Stimulated activated naive B cell treated with anti-CD40 and anti-IgM and Interleukin-4, amounts not matched to agents 10 μg/mL and 1 μg/mL and 100 μg/mL, for 72 hours (primary cell): ENCODE measurements at regions not wholly inside any gene's neighbourhood (a gene's known extent, or its start where the extent isn't known, plus 50 kb on each side); places are given as distances from the start of the nearest gene placed in this dataset.

Experiments used
- ATAC-seq, 2 donors: fragments of 150-1000 bp; cut with Tn5 transposase; replicated peaks; 2 replicates each; pipeline ENCODE4 v1.10.0; 2021; ENCODE audit warnings: moderate library complexity in 1 of 2
- DNase-seq: peaks from one replicate; pipeline ENCODE4 v3.0.0; 2021
- H3K27ac Mint-ChIP-seq: one replicate; pipeline ENCODE4 v1.8.0; 2022; ENCODE audit warnings: mild to moderate bottlenecking, mixed read lengths
- H3K27me3 Mint-ChIP-seq, 2 donors: one replicate each; pipeline ENCODE4 v1.8.0; 2022; ENCODE audit warnings: mixed read lengths in 2 of 2
- H3K36me3 Mint-ChIP-seq, 2 donors: one replicate each; pipeline ENCODE4 v1.8.0; 2022; ENCODE audit warnings: mixed read lengths in 2 of 2, mild to moderate bottlenecking in 1 of 2
- H3K4me1 Mint-ChIP-seq, 2 donors: one replicate each; pipeline ENCODE4 v1.8.0; 2022; ENCODE audit warnings: mixed read lengths in 2 of 2, mild to moderate bottlenecking in 1 of 2
- H3K4me3 Mint-ChIP-seq, 2 donors: one replicate each; pipeline ENCODE4 v1.8.0; 2022; ENCODE audit warnings: mild to moderate bottlenecking in 2 of 2, mixed read lengths in 2 of 2, moderate library complexity in 1 of 2
- H3K9me3 Mint-ChIP-seq, 2 donors: one replicate each; pipeline ENCODE4 v1.8.0; 2022; ENCODE audit warnings: mixed read lengths in 2 of 2, mild to moderate bottlenecking in 1 of 2

DNA sequence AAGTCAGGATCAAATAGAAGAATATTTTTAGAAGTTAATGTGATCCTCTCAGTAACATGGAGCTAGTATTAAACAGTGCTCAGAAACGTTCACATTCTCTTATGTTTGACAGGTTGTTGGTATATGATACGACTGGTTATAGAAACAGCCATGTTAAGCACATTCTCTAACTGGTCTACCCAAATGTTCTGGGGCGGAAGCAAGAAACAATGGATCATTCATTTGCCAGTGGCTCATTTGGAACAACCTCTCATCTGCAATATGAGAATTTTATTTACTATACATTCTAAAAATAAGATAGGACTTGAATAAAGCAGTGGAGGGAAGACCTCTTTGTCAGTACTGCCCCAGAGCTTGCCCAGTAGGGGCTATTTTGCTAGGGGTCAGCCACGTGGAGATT, 167.1 kb upstream of the FAM98A start:
- Mint-ChIP-seq H3K36me3 (no peaks in the 10 kb centered on the region), H3K4me1 (no peaks in the 10 kb centered on the region), H3K27ac (no peak overlapping the region), H3K9me3 (peaks cover 0 to 3% of the 10 kb centered on the region in 2 donors), H3K4me3 (no peak overlapping the region), H3K27me3 (no peaks in the 10 kb centered on the region)
- no peak for DNase-seq
- ATAC-seq, result no peak

GRCh38 chr2:33765122-33765521, 166.0 kb upstream of the FAM98A start:
- H3K9me3 Mint-ChIP-seq, result peaks cover 0 to 3% of the 10 kb centered on the region in 2 donors
- H3K27me3 Mint-ChIP-seq, result no peaks in the 10 kb centered on the region

GRCh38 chr2:33764551-33764950, 165.5 kb upstream of the FAM98A start:
- H3K36me3 Mint-ChIP-seq, result no peaks in the 10 kb centered on the region
- no peaks in the 10 kb centered on the region for H3K27me3 Mint-ChIP-seq
- no peak overlapping the region for H3K4me3 Mint-ChIP-seq
- no peaks in the 10 kb centered on the region for H3K4me1 Mint-ChIP-seq
- no peak for DNase-seq
- H3K27ac Mint-ChIP-seq, result no peak overlapping the region
- peaks cover 0 to 3% of the 10 kb centered on the region in 2 donors for H3K9me3 Mint-ChIP-seq
- ATAC-seq, result no peak

More at GRCh38 chr2:33765122-33765521, 166.0 kb upstream of the FAM98A start:
- Mint-ChIP-seq H3K27ac (no peak overlapping the region), H3K4me1 (no peaks in the 10 kb centered on the region), H3K4me3 (no peak overlapping the region), H3K36me3 (no peaks in the 10 kb centered on the region)
- ATAC-seq (no peak), DNase-seq (no peak)

- DNase-seq, result no peak
- no peaks in the 10 kb centered on the region for H3K27me3 Mint-ChIP-seq
- H3K4me3 Mint-ChIP-seq, result no peak overlapping the region
- no peaks in the 10 kb centered on the region for H3K4me1 Mint-ChIP-seq
- no peak overlapping the region for H3K27ac Mint-ChIP-seq
- ATAC-seq, result no peak
- H3K36me3 Mint-ChIP-seq, result no peaks in the 10 kb centered on the region
- peaks cover 6 to 7% of the 10 kb centered on the region in 2 donors for H3K9me3 Mint-ChIP-seq
Observed at GRCh38 chr2:33763671-33764310, 164.7 kb upstream of the FAM98A start.

DNA sequence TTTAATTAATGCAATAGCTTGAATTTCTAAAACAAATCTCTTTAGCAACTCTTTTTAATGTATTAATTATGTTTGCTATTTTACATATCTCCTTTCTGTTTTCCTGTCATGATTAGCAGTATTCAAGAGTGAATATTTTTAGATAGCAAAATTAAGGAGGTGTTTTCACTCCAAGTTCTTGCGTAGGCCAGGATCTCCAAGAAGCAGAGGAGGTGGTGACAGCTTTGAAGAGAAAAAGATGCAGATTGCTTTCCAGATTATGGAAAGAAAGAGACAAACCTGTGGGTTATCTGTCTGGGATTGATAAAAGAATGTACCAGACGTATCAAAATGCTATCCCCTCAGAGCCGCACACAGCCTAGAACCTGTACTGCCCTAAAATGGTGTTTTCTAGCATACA, 163.5 kb upstream of the FAM98A start:
- H3K4me1 Mint-ChIP-seq, result no peaks in the 10 kb centered on the region
- H3K27ac Mint-ChIP-seq, result no peak overlapping the region
- DNase-seq, result no peak
- no peaks in the 10 kb centered on the region for H3K36me3 Mint-ChIP-seq
- H3K27me3 Mint-ChIP-seq, result no peaks in the 10 kb centered on the region
- ATAC-seq, result no peak
- no peak overlapping the region for H3K4me3 Mint-ChIP-seq
- H3K9me3 Mint-ChIP-seq, result peaks cover 6 to 7% of the 10 kb centered on the region in 2 donors

DNA sequence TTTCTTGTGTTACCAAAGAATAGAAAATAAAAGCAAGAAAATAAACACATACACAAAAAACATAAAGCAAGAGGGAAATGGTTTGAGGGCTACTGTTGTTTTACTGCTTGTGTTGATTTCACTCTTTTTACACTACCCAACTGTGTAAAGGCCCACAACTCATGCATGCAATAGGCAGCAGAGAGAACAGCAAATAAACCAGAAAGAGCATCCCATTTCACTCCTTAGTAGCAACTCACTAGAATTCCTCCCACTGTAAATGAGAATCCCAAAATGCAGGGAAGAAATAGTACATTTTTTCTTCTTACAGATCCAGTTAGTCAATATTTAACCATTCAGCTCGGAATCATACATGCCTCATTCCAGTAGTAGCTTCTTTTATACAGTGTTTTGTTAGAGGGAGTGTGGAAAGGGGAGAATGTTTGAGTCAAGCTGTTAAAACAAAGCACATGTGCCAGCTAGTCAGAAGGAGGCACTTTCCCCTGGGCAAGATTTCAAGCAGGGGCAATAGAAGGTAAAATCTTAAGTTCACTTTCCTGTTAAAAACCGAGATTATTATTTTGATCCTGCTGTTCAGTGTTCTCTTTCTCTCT, 147.2 kb upstream of the FAM98A start:
- no peak for ATAC-seq

GRCh38 chr2:33735096-33735495, 136.0 kb upstream of the FAM98A start:
- H3K27ac Mint-ChIP-seq, result no peak overlapping the region

More for the DNA sequence above, 147.2 kb upstream of the FAM98A start:
- DNase-seq, result no peak
- peaks cover 7 to 12% of the 10 kb centered on the region in 2 donors for H3K9me3 Mint-ChIP-seq
- no peaks in the 10 kb centered on the region for H3K4me1 Mint-ChIP-seq
- no peak overlapping the region for H3K27ac Mint-ChIP-seq
- H3K36me3 Mint-ChIP-seq, result no peaks in the 10 kb centered on the region
- H3K4me3 Mint-ChIP-seq, result no peak overlapping the region
- H3K27me3 Mint-ChIP-seq, result peaks cover 0 to 11% of the 10 kb centered on the region in 2 donors

DNA sequence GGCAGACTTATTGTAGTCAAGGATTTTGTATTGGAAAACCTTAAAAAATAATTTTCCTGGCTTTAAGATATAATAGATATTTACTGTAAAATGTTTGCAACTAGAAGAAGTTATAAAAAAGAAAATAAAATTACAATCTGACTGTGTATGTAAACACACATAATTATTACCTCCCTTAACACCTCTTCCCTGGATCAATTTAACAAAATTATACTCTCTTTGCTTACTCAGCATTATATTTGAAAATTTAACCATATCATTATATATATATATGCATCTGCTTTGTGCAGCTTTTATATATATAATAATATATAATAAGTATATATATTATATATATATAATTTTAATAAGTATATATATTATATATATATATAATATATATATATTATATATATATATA, 131.7 kb upstream of the FAM98A start:
- Mint-ChIP-seq H3K4me3 (no peak overlapping the region), H3K4me1 (no peaks in the 10 kb centered on the region), H3K9me3 (peaks cover 3 to 5% of the 10 kb centered on the region in 2 donors), H3K27ac (no peak overlapping the region), H3K36me3 (no peaks in the 10 kb centered on the region), H3K27me3 (no peaks in the 10 kb centered on the region)
- DNase-seq, result no peak
- ATAC-seq, result no peak

More at GRCh38 chr2:33735096-33735495, 136.0 kb upstream of the FAM98A start:
- Mint-ChIP-seq H3K27me3 (no peaks in the 10 kb centered on the region), H3K36me3 (no peaks in the 10 kb centered on the region), H3K4me3 (no peak overlapping the region), H3K4me1 (no peaks in the 10 kb centered on the region), H3K9me3 (peaks cover 4 to 5% of the 10 kb centered on the region in 2 donors)
- ATAC-seq, result no peak
- DNase-seq, result no peak

DNA sequence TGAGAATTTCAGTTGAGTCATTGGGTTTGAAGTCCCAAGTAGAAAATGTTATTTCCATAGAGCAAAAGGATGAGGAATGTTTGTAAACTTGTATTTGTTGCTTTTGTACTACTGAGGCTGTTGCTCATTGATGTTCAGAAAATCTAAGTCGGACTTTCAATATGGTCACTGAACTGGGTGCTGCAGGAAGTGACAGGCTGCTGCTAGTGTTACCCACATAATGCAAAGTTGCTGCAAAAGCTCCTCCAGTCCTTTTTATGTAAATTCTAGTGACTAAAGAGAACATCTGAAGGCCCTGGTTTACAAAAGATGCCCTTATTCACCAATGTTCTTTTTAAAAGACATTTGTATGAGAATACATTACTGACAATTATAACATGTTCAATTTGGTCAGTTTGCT, 131.1 kb upstream of the FAM98A start:
- no peak for ATAC-seq
- no peaks in the 10 kb centered on the region for H3K27me3 Mint-ChIP-seq
- no peak overlapping the region for H3K27ac Mint-ChIP-seq
- no peak for DNase-seq
- no peak overlapping the region for H3K4me3 Mint-ChIP-seq
- H3K9me3 Mint-ChIP-seq, result peaks cover 3 to 5% of the 10 kb centered on the region in 2 donors
- H3K4me1 Mint-ChIP-seq, result no peaks in the 10 kb centered on the region
- no peaks in the 10 kb centered on the region for H3K36me3 Mint-ChIP-seq

GRCh38 chr2:33729353-33729752, 130.3 kb upstream of the FAM98A start:
- Mint-ChIP-seq H3K9me3 (peaks cover 3 to 5% of the 10 kb centered on the region in 2 donors), H3K4me1 (no peaks in the 10 kb centered on the region), H3K27me3 (no peaks in the 10 kb centered on the region), H3K36me3 (no peaks in the 10 kb centered on the region), H3K4me3 (no peak overlapping the region), H3K27ac (no peak overlapping the region)
- ATAC-seq (no peak), DNase-seq (no peak)

GRCh38 chr2:33728106-33728505, 129.0 kb upstream of the FAM98A start:
- Mint-ChIP-seq H3K9me3 (peaks cover 3 to 5% of the 10 kb centered on the region in 2 donors), H3K27ac (no peak overlapping the region), H3K4me3 (no peak overlapping the region), H3K27me3 (no peaks in the 10 kb centered on the region), H3K36me3 (no peaks in the 10 kb centered on the region), H3K4me1 (no peaks in the 10 kb centered on the region)
- DNase-seq (no peak), ATAC-seq (no peak)

GRCh38 chr2:33727361-33728032, 128.4 kb upstream of the FAM98A start:
- Mint-ChIP-seq H3K27me3 (no peaks in the 10 kb centered on the region), H3K27ac (no peak overlapping the region), H3K4me3 (no peak overlapping the region), H3K9me3 (peaks cover 3 to 5% of the 10 kb centered on the region in 2 donors), H3K4me1 (no peaks in the 10 kb centered on the region), H3K36me3 (no peaks in the 10 kb centered on the region)
- no peak for DNase-seq
- ATAC-seq, result no peak

GRCh38 chr2:33726415-33726814, 127.3 kb upstream of the FAM98A start:
- DNase-seq (no peak), ATAC-seq (no peak)
- Mint-ChIP-seq H3K27ac (no peak overlapping the region), H3K36me3 (no peaks in the 10 kb centered on the region), H3K4me3 (no peak overlapping the region), H3K4me1 (no peaks in the 10 kb centered on the region), H3K9me3 (peaks cover 3 to 5% of the 10 kb centered on the region in 2 donors), H3K27me3 (no peaks in the 10 kb centered on the region)

DNA sequence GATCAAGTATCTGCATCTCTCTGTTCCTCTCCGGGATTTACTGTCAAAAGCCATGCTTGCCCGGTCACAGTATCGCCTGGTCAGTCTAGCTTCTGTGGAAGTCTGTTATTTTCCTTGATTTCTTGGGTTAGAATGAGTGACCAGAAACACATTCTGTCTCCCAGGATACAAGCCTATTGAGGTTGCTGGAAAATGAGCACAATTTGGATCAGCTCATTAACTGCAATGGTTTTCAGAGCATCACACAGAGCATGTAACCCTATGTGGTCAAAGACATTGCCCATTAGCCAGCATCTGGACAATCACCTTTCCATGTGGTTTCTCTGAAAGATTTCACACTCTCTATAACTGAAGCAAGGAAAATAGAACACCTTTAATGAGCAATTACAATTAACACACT, 124.2 kb upstream of the FAM98A start:
- peaks cover 0 to 7% of the 10 kb centered on the region in 2 donors for H3K27me3 Mint-ChIP-seq
- H3K9me3 Mint-ChIP-seq, result peaks cover 3 to 5% of the 10 kb centered on the region in 2 donors
- H3K27ac Mint-ChIP-seq, result no peak overlapping the region
- no peaks in the 10 kb centered on the region for H3K36me3 Mint-ChIP-seq
- H3K4me3 Mint-ChIP-seq, result no peak overlapping the region
- ATAC-seq, result no peak
- DNase-seq, result no peak
- H3K4me1 Mint-ChIP-seq, result no peaks in the 10 kb centered on the region

DNA sequence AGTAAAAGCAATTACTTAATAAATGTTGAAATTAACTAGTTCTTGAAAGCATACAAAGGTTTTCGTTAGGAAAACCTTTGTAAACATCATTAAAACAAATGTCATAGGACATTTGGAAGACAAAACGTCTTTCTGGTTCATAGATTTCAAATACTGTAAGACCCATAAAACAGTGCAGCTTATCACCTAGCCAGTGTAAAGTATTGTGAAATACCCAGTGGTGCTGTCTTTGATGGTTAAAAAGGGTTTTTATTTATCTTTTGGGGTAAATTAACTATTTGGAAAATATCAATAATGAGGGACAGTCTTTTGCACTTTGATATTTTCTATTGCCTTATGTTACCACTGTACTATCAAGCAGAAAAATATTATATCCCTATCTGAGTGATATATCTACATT, 120.0 kb upstream of the FAM98A start:
- Mint-ChIP-seq H3K4me1 (no peaks in the 10 kb centered on the region), H3K27ac (no peak overlapping the region), H3K27me3 (peaks cover 7 to 8% of the 10 kb centered on the region in 2 donors), H3K36me3 (no peaks in the 10 kb centered on the region), H3K4me3 (no peak overlapping the region), H3K9me3 (no peaks in the 10 kb centered on the region)
- ATAC-seq (no peak), DNase-seq (no peak)
